GM19023 (cell line): ENCODE measurements at regions not wholly inside any gene's neighbourhood (a gene's known extent, or its start where the extent isn't known, plus 50 kb on each side); places are given as distances from the start of the nearest gene placed in this dataset.
A peak's percentile ranks its signal among the peaks of the same experiment; 100 is the strongest.
"Not testable (repeated sequence)": the region's sequence is repeated elsewhere in the genome, so short reads cannot be mapped to it uniquely, and the experiment has no call there.

Experiments used
- ATAC-seq: cut with Tn5 transposase; IDR thresholded peaks from one replicate; pipeline ENCODE4 v1.9.1; 2021; ENCODE audit warnings: mild to moderate bottlenecking, moderate library complexity; ENCODE audit not compliant: unreplicated experiment

- no peak for ATAC-seq
Observed at GRCh38 chr21:15199414-15200383, 134.9 kb upstream of the NRIP1 start.

- no peak for ATAC-seq
Observed at GRCh38 chr21:15203740-15204139, 138.9 kb upstream of the NRIP1 start.

GRCh38 chr21:15204140-15204969, 139.6 kb upstream of the NRIP1 start:
- no peak for ATAC-seq

- no peak for ATAC-seq
Observed at GRCh38 chr21:15204970-15205286, 140.1 kb upstream of the NRIP1 start.

- ATAC-seq: peak; percentile 82
Observed at GRCh38 chr21:15206514-15206913, 141.7 kb upstream of the NRIP1 start.

GRCh38 chr21:15207231-15207630, 142.4 kb upstream of the NRIP1 start:
- no peak for ATAC-seq

GRCh38 chr21:15207635-15208370, 143.0 kb upstream of the NRIP1 start:
- no peak for ATAC-seq

GRCh38 chr21:15208786-15209185, 144.0 kb upstream of the NRIP1 start:
- ATAC-seq: no peak

GRCh38 chr21:15209224-15209623, 144.4 kb upstream of the NRIP1 start:
- no peak for ATAC-seq

- no peak for ATAC-seq
Observed at GRCh38 chr21:15210235-15210678, 145.5 kb upstream of the NRIP1 start.

- no peak for ATAC-seq
Observed at GRCh38 chr21:15211491-15212133, 146.8 kb upstream of the NRIP1 start.

GRCh38 chr21:15212206-15212605, 147.4 kb upstream of the NRIP1 start:
- ATAC-seq: no peak

GRCh38 chr21:15218476-15218875, 153.7 kb upstream of the NRIP1 start:
- not testable (repeated sequence) for ATAC-seq

- ATAC-seq: no peak
Observed at GRCh38 chr21:15219039-15219438, 154.2 kb upstream of the NRIP1 start.

- no peak for ATAC-seq
Observed at GRCh38 chr21:15219894-15220293, 155.1 kb upstream of the NRIP1 start.

GRCh38 chr21:15221799-15222386, 157.1 kb upstream of the NRIP1 start:
- no peak for ATAC-seq

GRCh38 chr21:15222707-15223106, 157.9 kb upstream of the NRIP1 start:
- peak; percentile 45 for ATAC-seq

GRCh38 chr21:15224346-15225086, 159.7 kb upstream of the NRIP1 start:
- ATAC-seq: no peak

GRCh38 chr21:15227919-15228318, 163.1 kb upstream of the NRIP1 start:
- no peak for ATAC-seq

GRCh38 chr21:15229390-15229789, 164.6 kb upstream of the NRIP1 start:
- ATAC-seq: no peak
